Prostate gland (tissue), 2 donors: ENCODE measurements at regions not wholly inside any gene's neighbourhood (a gene's known extent, or its start where the extent isn't known, plus 50 kb on each side); places are given as distances from the start of the nearest gene placed in this dataset.

ENCODE experiments used
- DNase-seq: peaks from one replicate; pipeline ENCODE4 v3.0.0-alpha.2; 2019; ENCODE audit warnings: low spot score
- H3K27ac ChIP-seq, 2 donors: fragments of 200-600 bp; sonication (generic); 2 replicates each; pipeline ENCODE4 v1.5.1; 2017 to 2019
- H3K27me3 ChIP-seq: fragments of 200-600 bp; sonication (generic); replicated peaks from 2 replicates; pipeline ENCODE4 v1.5.1; 2019; ENCODE audit not compliant: insufficient read depth
- H3K36me3 ChIP-seq, 2 donors: fragments of 200-600 bp; sonication (generic); 1 replicate in 1 of 2; 2 replicates in 1 of 2; pipeline versions ENCODE4 v1.5.1 to v1.8.1; 2017 to 2019
- H3K4me1 ChIP-seq: fragments of 200-600 bp; sonication (generic); replicated peaks from 2 replicates; pipeline ENCODE4 v1.5.1; 2019
- H3K4me3 ChIP-seq, 2 donors: fragments of 200-600 bp; sonication (generic); 2 replicates each; pipeline ENCODE4 v1.5.1; 2017 to 2019
- H3K9me3 ChIP-seq: fragments of 200-600 bp; sonication (generic); 2 replicates; pipeline ENCODE4 v1.5.1; 2017
- POLR2A ChIP-seq: fragments of 450-650 bp; IDR thresholded peaks from one replicate; pipeline ENCODE4 v1.6.1; 2016; ENCODE audit warnings: antibody characterized with exemption, mild to moderate bottlenecking
- POLR2AphosphoS5 ChIP-seq: sonication (generic); formaldehyde crosslinking; IDR thresholded peaks from one replicate; pipeline ENCODE4 v1.6.1; 2017; ENCODE audit warnings: antibody characterized with exemption
- WGBS: methylation state at CpG from one replicate; pipeline ENCODE4 v1.1.5; 2018; 5-methylcytosine and 5-hydroxymethylcytosine counted together
- intact Hi-C: fragments of 100-400 bp; cut with DNase I; formaldehyde crosslinking; loops from one replicate; pipeline ENCODE4 v1.14.2; 2022
- TF ChIP-seq, protein P1 (sequence below), 4 experiments: fragments of 200-600 bp in 2 of 4; fragments of 450-650 bp in 2 of 4; sonication (generic) in 2 of 4; IDR thresholded peaks; 1 replicate in 3 of 4; 2 replicates in 1 of 4; pipeline ENCODE4 v1.5.1; 2016 to 2019; ENCODE audit warnings: antibody characterized with exemption in 4 of 4, mild to moderate bottlenecking in 2 of 4, moderate library complexity in 2 of 4

DNA sequence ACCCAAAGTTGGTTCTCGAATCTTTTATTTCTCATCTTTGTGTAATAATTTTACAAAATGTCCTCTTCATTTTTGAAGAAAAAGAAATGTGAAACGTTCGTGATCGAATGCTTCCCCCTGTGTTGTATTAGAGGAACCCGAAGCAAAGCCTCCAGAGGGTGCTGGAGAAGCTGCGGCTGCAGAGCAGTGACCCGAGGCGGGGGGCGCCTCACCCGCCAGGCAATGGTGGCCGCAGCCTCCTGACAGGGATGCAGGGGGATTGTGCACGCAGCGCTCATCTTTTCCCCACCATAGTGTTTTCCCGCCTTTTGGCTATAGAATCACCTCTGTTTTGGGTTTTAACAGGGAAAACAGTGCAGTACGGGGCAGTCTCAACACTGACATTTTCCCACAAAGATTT, 307.5 kb upstream of the ANKRD30A start:
- no peak for TF ChIP-seq POLR2AphosphoS5
- TF ChIP-seq, protein P1, sequence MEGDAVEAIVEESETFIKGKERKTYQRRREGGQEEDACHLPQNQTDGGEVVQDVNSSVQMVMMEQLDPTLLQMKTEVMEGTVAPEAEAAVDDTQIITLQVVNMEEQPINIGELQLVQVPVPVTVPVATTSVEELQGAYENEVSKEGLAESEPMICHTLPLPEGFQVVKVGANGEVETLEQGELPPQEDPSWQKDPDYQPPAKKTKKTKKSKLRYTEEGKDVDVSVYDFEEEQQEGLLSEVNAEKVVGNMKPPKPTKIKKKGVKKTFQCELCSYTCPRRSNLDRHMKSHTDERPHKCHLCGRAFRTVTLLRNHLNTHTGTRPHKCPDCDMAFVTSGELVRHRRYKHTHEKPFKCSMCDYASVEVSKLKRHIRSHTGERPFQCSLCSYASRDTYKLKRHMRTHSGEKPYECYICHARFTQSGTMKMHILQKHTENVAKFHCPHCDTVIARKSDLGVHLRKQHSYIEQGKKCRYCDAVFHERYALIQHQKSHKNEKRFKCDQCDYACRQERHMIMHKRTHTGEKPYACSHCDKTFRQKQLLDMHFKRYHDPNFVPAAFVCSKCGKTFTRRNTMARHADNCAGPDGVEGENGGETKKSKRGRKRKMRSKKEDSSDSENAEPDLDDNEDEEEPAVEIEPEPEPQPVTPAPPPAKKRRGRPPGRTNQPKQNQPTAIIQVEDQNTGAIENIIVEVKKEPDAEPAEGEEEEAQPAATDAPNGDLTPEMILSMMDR (IDR thresholded peaks at IDR 0.05) = no peak
- TF ChIP-seq POLR2A = no peak
- intact Hi-C loops = no loop called here
- Histone ChIP-seq H3K4me3 (no peak overlapping the region), H3K4me1 (no peaks in the 10 kb centered on the region), H3K36me3 (no peaks in the 10 kb centered on the region), H3K9me3 (no peaks in the 10 kb centered on the region), H3K27ac (no peak overlapping the region), H3K27me3 (no peaks in the 10 kb centered on the region)
- WGBS = 89% methylated on average over 15 of the region's 15 CpGs
- DNase-seq = no peak

DNA sequence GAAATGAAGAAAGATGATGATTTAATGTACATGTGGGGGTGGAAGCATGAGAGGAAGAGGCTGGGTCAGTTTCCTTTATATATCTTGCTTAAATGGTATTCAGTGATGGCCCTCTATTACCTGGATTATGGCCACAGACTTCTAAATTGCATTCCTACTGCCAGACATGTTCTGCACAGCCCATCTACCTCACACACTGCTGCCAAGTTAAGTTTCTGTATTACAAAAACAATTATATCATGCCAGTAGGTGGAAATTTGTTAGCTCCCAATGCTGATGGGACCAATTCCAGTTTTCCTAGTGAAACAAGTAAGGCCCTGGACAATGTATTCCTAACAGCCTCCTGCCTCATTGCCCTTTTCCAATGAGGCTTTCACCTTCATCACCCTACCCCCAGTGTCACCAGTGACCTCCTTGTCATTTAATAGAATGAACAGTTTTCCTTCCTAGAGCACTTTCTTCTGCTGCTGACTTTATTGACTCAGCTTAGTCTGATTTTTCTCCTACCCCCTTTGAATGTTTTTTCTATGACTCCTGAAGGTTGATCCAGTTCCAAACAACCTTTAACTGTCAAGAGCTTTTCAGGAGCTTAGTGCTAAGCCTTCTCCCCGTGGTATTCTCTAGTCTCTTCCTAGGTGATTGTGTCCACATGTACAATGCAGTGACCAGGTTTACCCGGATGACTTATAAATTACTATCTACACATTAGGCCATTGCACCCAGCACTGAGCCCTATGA, 316.6 kb upstream of the ANKRD30A start:
- Histone ChIP-seq H3K27ac (no peak overlapping the region), H3K36me3 (no peaks in the 10 kb centered on the region), H3K9me3 (no peaks in the 10 kb centered on the region), H3K4me3 (no peak overlapping the region), H3K27me3 (no peaks in the 10 kb centered on the region), H3K4me1 (no peaks in the 10 kb centered on the region)
- TF ChIP-seq, protein P1 (IDR thresholded peaks at IDR 0.05) = no peak
- TF ChIP-seq POLR2A (no peak), POLR2AphosphoS5 (no peak)
- 69% methylated on average over 2 of the region's 2 CpGs for WGBS
- no peak for DNase-seq
- intact Hi-C loops = no loop called here

DNA sequence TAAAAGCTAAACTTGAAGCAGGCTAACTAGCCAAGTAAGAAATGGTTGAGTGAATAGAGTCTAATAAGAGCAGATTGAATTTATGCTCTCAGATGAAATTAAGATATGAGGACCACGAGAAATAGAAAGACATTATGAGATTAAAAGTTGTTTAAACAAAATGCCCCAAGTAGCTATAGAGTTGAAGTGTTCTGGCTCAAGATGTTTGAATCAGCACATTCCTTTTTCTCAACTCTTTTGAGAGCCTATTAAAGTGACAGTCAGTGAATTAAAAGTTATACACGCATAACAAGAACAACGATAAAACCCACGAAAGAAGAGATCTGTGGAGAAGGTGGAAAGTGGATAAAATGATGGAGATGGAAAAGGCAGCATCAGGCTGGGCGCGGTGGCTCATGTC, 322.2 kb upstream of the ANKRD30A start:
- Histone ChIP-seq H3K4me1 (no peaks in the 10 kb centered on the region), H3K36me3 (no peaks in the 10 kb centered on the region), H3K27me3 (no peaks in the 10 kb centered on the region), H3K4me3 (no peak overlapping the region), H3K27ac (no peak overlapping the region), H3K9me3 (no peaks in the 10 kb centered on the region)
- no peak for DNase-seq
- intact Hi-C loops = no loop called here
- TF ChIP-seq POLR2A (no peak), POLR2AphosphoS5 (no peak)
- TF ChIP-seq, protein P1 (IDR thresholded peaks at IDR 0.05) = no peak
- 59% methylated on average over 6 of the region's 6 CpGs for WGBS

DNA sequence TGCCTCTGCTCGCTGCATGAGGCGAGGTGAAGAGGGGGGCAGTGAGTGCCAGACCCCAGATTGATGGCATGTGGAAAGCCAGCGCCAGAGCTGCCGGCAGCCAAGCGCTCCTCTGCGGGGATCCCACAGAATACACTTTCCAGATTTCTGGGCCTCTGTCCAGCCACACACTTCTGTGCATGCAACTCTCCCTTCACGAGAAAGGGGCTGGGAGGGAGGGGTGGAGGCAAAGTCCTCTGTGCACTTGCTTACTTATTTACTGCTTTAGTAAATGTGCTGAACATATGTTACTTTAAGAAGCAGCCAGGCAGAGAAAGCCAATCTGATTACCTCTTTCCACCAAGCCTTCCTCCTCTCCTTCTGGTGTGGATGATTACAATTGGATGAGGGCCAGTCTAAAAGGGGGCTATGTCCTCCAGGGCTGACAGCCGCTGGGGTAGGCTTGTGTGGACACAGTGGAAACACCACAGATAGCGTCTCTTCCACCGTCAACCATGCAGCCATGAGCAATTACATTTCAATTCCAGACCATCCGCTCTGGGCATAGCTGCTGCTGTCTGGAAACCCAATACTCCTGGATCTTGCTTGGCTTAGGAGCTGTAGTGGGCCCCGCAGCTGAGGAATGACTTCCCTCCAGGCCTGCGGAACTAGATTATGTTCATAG, 322.8 kb upstream of the ANKRD30A start:
- DNase-seq = no peak
- no peak overlapping the region for H3K27ac ChIP-seq
- no peaks in the 10 kb centered on the region for H3K4me1 ChIP-seq
- H3K27me3 ChIP-seq = no peaks in the 10 kb centered on the region
- H3K4me3 ChIP-seq = no peak overlapping the region
- 31% methylated on average over 13 of the region's 13 CpGs for WGBS
- H3K36me3 ChIP-seq = no peaks in the 10 kb centered on the region
- intact Hi-C loops = no loop called here
- H3K9me3 ChIP-seq = no peaks in the 10 kb centered on the region
- TF ChIP-seq, protein P1 (IDR thresholded peaks at IDR 0.05) = no peak
- TF ChIP-seq POLR2A (no peak), POLR2AphosphoS5 (no peak)

DNA sequence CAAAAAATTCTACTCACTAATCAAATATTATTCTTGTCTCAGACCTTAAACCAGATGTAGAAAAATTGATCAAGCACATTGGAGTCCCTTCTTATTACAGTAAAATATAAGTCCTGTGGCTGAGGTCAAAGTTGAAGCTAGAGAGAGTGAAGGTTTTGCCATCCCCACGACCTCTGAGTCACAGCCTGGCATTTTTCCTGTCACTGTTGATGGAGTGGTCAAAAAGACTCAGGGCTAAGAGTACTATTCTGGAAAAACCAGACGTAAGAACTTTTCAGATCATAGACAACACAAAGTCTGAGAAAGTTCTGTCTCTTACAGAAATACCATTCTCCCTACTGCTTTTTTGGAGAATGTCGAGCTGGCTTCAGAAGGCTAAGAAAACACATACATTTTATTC, 323.7 kb upstream of the ANKRD30A start:
- 62% methylated on average over 3 of the region's 3 CpGs for WGBS
- no peak for DNase-seq
- Histone ChIP-seq H3K36me3 (no peaks in the 10 kb centered on the region), H3K9me3 (no peaks in the 10 kb centered on the region), H3K27ac (no peak overlapping the region), H3K4me1 (no peaks in the 10 kb centered on the region), H3K4me3 (no peak overlapping the region), H3K27me3 (no peaks in the 10 kb centered on the region)
- TF ChIP-seq, protein P1 (IDR thresholded peaks at IDR 0.05) = no peak
- TF ChIP-seq POLR2AphosphoS5 (no peak), POLR2A (no peak)
- intact Hi-C loops = no loop called here
